OCI-LY1 (cell line): ENCODE measurements at regions not wholly inside any gene's neighbourhood (a gene's known extent, or its start where the extent isn't known, plus 50 kb on each side); places are given as distances from the start of the nearest gene placed in this dataset.

Experiments used
- H2AFZ ChIP-seq: fragments of 200-600 bp; sonication (generic), shearing (Covaris generic); 2 replicates; pipeline ENCODE4 v1.6.0; 2014; ENCODE audit warnings: antibody characterized with exemption, mild to moderate bottlenecking, low read length
- H3F3A ChIP-seq: fragments of 200-600 bp; sonication (generic), shearing (Covaris generic); 2 replicates; pipeline ENCODE4 v1.6.0; 2014; ENCODE audit warnings: mild to moderate bottlenecking, antibody characterized with exemption, low read length, moderate library complexity; ENCODE audit not compliant: insufficient read depth
- H3K27ac ChIP-seq: fragments of 200-600 bp; sonication (generic); 2 replicates; pipeline ENCODE4 v1.5.1; 2014; ENCODE audit warnings: low read length, mixed run types, mild to moderate bottlenecking, low read depth; ENCODE audit not compliant: poor library complexity, severe bottlenecking
- H3K27me3 ChIP-seq: fragments of 200-600 bp; sonication (generic); 2 replicates; pipeline ENCODE4 v1.6.0; 2014; ENCODE audit warnings: antibody characterized with exemption, mild to moderate bottlenecking, low read length, moderate library complexity; ENCODE audit not compliant: insufficient read depth
- H3K36me3 ChIP-seq: fragments of 200-600 bp; sonication (generic); 2 replicates; pipeline ENCODE4 v1.6.1; 2014; ENCODE audit warnings: mild to moderate bottlenecking, antibody characterized with exemption, low read length, moderate library complexity, mixed read lengths; ENCODE audit not compliant: insufficient read depth
- H3K4me1 ChIP-seq: fragments of 200-600 bp; sonication (generic); 2 replicates; pipeline ENCODE4 v1.5.1; 2014; ENCODE audit warnings: mild to moderate bottlenecking, low read length, moderate library complexity; ENCODE audit not compliant: insufficient read depth, severe bottlenecking
- H3K4me2 ChIP-seq: fragments of 200-600 bp; sonication (generic), shearing (Covaris generic); 2 replicates; pipeline ENCODE4 v1.6.1; 2014; ENCODE audit warnings: low read length
- H3K4me3 ChIP-seq: fragments of 200-600 bp; sonication (generic); 2 replicates; pipeline ENCODE4 v1.5.1; 2014; ENCODE audit warnings: low read length, low read depth, mild to moderate bottlenecking, mixed read lengths; ENCODE audit not compliant: poor library complexity, severe bottlenecking
- H3K79me2 ChIP-seq: fragments of 200-600 bp; shearing (Covaris generic); 2 replicates; pipeline ENCODE4 v1.6.1; 2016; ENCODE audit warnings: mixed run types, low read length, mixed read lengths; ENCODE audit not compliant: insufficient read depth
- H3K9ac ChIP-seq: fragments of 200-600 bp; sonication (generic), shearing (Covaris generic); 2 replicates; pipeline ENCODE4 v1.6.1; 2014; ENCODE audit warnings: mild to moderate bottlenecking, low read length, mixed read lengths
- H3K9me2 ChIP-seq: fragments of 200-600 bp; sonication (generic), shearing (Covaris generic); 2 replicates; pipeline ENCODE4 v1.6.1; 2014; ENCODE audit warnings: low read depth, mild to moderate bottlenecking, low read length, mixed read lengths
- H3K9me3 ChIP-seq: fragments of 200-600 bp; shearing (Covaris generic); 2 replicates; pipeline ENCODE4 v1.6.1; 2014; ENCODE audit warnings: low read length, mixed read lengths
- H4K20me1 ChIP-seq: fragments of 200-600 bp; sonication (generic), shearing (Covaris generic); 2 replicates; pipeline ENCODE4 v1.6.0; 2016; ENCODE audit warnings: mild to moderate bottlenecking, low read length; ENCODE audit not compliant: insufficient read depth
- CTCF ChIP-seq: fragments of 200-600 bp; sonication (generic), shearing (Covaris generic); IDR thresholded peaks from 2 replicates; pipeline ENCODE4 v1.5.1; 2017; ENCODE audit warnings: mild to moderate bottlenecking, antibody characterized with exemption, low read length, moderate library complexity, mixed read lengths
- EZH2 ChIP-seq: fragments of 200-600 bp; sonication (generic), shearing (Covaris generic); IDR thresholded peaks from 2 replicates; pipeline ENCODE4 v1.8.0; 2017; ENCODE audit warnings: borderline replicate concordance, mixed run types, mild to moderate bottlenecking, antibody characterized with exemption, low read length, moderate library complexity, mixed read lengths

- TF ChIP-seq CTCF (no peak), EZH2 (no peak)
- Histone ChIP-seq H3K4me3 (no peak overlapping the region), H2AFZ (no peak overlapping the region), H4K20me1 (no peaks in the 10 kb centered on the region), H3K9ac (no peak overlapping the region), H3K4me2 (no peak overlapping the region), H3K9me2 (no peaks in the 10 kb centered on the region), H3K9me3 (no peaks in the 10 kb centered on the region), H3K27me3 (no peaks in the 10 kb centered on the region), H3K36me3 (no peaks in the 10 kb centered on the region), H3K4me1 (no peaks in the 10 kb centered on the region), H3F3A (no peaks in the 10 kb centered on the region), H3K79me2 (no peaks in the 10 kb centered on the region), H3K27ac (no peak overlapping the region)
These were observed 112.8 kb downstream of the DDX3Y start for GRCh38 chrY:13017493-13017892.

DNA sequence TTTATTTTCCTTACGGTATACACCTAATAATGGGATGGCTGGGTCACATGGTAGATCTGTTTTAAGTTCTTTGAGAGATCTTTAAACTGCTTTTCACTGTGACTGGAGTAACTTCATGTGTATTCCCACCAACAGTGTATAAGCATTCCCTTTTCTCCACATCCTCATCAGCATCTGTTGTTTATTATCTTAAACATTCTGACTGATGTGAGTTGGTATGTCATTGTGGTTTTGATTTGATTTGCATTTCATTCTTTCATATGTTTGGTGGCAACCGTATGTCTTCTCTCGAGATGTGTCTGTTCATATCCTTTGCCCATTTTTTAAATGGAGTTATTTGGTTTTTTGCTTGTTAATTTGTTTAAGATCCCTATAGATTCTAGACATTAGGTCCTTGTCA, 114.8 kb downstream of the DDX3Y start:
- no peaks in the 10 kb centered on the region for H3K27me3 ChIP-seq

GRCh38 chrY:13020839-13021238, 116.2 kb downstream of the DDX3Y start:
- no peak overlapping the region for H3K4me3 ChIP-seq
- H3K9me3 ChIP-seq, result no peaks in the 10 kb centered on the region
- H3K27me3 ChIP-seq, result no peaks in the 10 kb centered on the region
- H3K79me2 ChIP-seq, result no peaks in the 10 kb centered on the region
- no peaks in the 10 kb centered on the region for H3K4me1 ChIP-seq
- H3K9ac ChIP-seq, result no peak overlapping the region
- no peak overlapping the region for H3K27ac ChIP-seq
- H3K9me2 ChIP-seq, result no peaks in the 10 kb centered on the region
- TF ChIP-seq CTCF (no peak), EZH2 (no peak)
- no peaks in the 10 kb centered on the region for H3K36me3 ChIP-seq
- H4K20me1 ChIP-seq, result no peaks in the 10 kb centered on the region
- H3K4me2 ChIP-seq, result no peak overlapping the region
- no peak overlapping the region for H2AFZ ChIP-seq
- H3F3A ChIP-seq, result no peaks in the 10 kb centered on the region

More for the DNA sequence above, 114.8 kb downstream of the DDX3Y start:
- no peaks in the 10 kb centered on the region for H3K9me3 ChIP-seq
- no peaks in the 10 kb centered on the region for H3K79me2 ChIP-seq
- no peak for TF ChIP-seq EZH2
- TF ChIP-seq CTCF, result no peak
- no peak overlapping the region for H3K27ac ChIP-seq
- no peaks in the 10 kb centered on the region for H3K36me3 ChIP-seq
- H4K20me1 ChIP-seq, result no peaks in the 10 kb centered on the region
- H2AFZ ChIP-seq, result no peak overlapping the region
- no peaks in the 10 kb centered on the region for H3F3A ChIP-seq
- H3K4me3 ChIP-seq, result no peak overlapping the region
- no peak overlapping the region for H3K9ac ChIP-seq
- H3K4me2 ChIP-seq, result no peak overlapping the region
- no peaks in the 10 kb centered on the region for H3K4me1 ChIP-seq
- no peaks in the 10 kb centered on the region for H3K9me2 ChIP-seq
